Transverse colon (tissue), 4 donors: ENCODE measurements at regions not wholly inside any gene's neighbourhood (a gene's known extent, or its start where the extent isn't known, plus 50 kb on each side); places are given as distances from the start of the nearest gene placed in this dataset.

ENCODE experiments used
- EP300 ChIP-seq: sonication (generic); formaldehyde crosslinking; IDR thresholded peaks from one replicate; pipeline ENCODE4 v1.6.1; 2017; ENCODE audit warnings: antibody characterized with exemption, low read depth
- POLR2A ChIP-seq: fragments of 450-650 bp; IDR thresholded peaks from one replicate; pipeline ENCODE4 v1.6.1; 2016; ENCODE audit warnings: antibody characterized with exemption, mild to moderate bottlenecking, moderate library complexity
- POLR2AphosphoS5 ChIP-seq, 3 donors: sonication (generic); formaldehyde crosslinking; IDR thresholded peaks; one replicate each; pipeline ENCODE4 v1.6.1; 2016; ENCODE audit warnings: antibody characterized with exemption in 3 of 3
- TF ChIP-seq, protein P1 (sequence below), 5 experiments: fragments of 200-600 bp in 3 of 5; fragments of 450-650 bp in 2 of 5; sonication (generic) in 3 of 5; IDR thresholded peaks; 1 replicate in 2 of 5; 2 replicates in 3 of 5; pipeline ENCODE4 v1.5.1; 2016 to 2017; ENCODE audit warnings: antibody characterized with exemption in 5 of 5, inconsistent platforms in 3 of 5, mild to moderate bottlenecking in 2 of 5, moderate library complexity in 1 of 5

GRCh38 chr5:10064546-10065195 is 185.0 kb downstream of the ATPSCKMT start:
- no peak for TF ChIP-seq POLR2A
- TF ChIP-seq, protein P1, sequence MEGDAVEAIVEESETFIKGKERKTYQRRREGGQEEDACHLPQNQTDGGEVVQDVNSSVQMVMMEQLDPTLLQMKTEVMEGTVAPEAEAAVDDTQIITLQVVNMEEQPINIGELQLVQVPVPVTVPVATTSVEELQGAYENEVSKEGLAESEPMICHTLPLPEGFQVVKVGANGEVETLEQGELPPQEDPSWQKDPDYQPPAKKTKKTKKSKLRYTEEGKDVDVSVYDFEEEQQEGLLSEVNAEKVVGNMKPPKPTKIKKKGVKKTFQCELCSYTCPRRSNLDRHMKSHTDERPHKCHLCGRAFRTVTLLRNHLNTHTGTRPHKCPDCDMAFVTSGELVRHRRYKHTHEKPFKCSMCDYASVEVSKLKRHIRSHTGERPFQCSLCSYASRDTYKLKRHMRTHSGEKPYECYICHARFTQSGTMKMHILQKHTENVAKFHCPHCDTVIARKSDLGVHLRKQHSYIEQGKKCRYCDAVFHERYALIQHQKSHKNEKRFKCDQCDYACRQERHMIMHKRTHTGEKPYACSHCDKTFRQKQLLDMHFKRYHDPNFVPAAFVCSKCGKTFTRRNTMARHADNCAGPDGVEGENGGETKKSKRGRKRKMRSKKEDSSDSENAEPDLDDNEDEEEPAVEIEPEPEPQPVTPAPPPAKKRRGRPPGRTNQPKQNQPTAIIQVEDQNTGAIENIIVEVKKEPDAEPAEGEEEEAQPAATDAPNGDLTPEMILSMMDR (IDR thresholded peaks at IDR 0.05), result no peak
- TF ChIP-seq EP300, result no peak
- no peak for TF ChIP-seq POLR2AphosphoS5 (IDR thresholded peaks at IDR 0.05)
